ENCODE measurements at regions not wholly inside any gene's neighbourhood (a gene's known extent, or its start where the extent isn't known, plus 50 kb on each side); places are given as distances from the start of the nearest gene placed in this dataset.

- no peak for DNase-seq (ENCODE audit: low read depth in 1 of 2, low spot score in 1 of 2)
Observed at GRCh38 chr21:16408280-16408679, 678.5 kb downstream of the USP25 start.

GRCh38 chr21:16409352-16409751, 679.6 kb downstream of the USP25 start:
- no peak for DNase-seq (ENCODE audit: low read depth in 1 of 2, low spot score in 1 of 2)

GRCh38 chr21:16418226-16418625, 688.4 kb downstream of the USP25 start:
- no peak for DNase-seq (ENCODE audit: low read depth in 1 of 2, low spot score in 1 of 2)

- no peak for DNase-seq (ENCODE audit: low read depth in 1 of 2, low spot score in 1 of 2)
Observed at GRCh38 chr21:16418642-16419041, 688.9 kb downstream of the USP25 start.

GRCh38 chr21:16419188-16419921, 689.6 kb downstream of the USP25 start:
- no peak for DNase-seq (ENCODE audit: low read depth in 1 of 2, low spot score in 1 of 2)

- DNase-seq (ENCODE audit: low read depth in 1 of 2, low spot score in 1 of 2): no peak
Observed at GRCh38 chr21:16420031-16420724, 690.4 kb downstream of the USP25 start.

GRCh38 chr21:16421007-16421406, 691.2 kb downstream of the USP25 start:
- no peak for DNase-seq (ENCODE audit: low read depth in 1 of 2, low spot score in 1 of 2)

- DNase-seq (ENCODE audit: low read depth in 1 of 2, low spot score in 1 of 2): no peak
Observed at GRCh38 chr21:16421965-16422364, 692.2 kb downstream of the USP25 start.

- no peak for DNase-seq (ENCODE audit: low read depth in 1 of 2, low spot score in 1 of 2)
Observed at GRCh38 chr21:16422702-16423101, 692.9 kb downstream of the USP25 start.

- no peak for DNase-seq (ENCODE audit: low read depth in 1 of 2, low spot score in 1 of 2)
Observed at GRCh38 chr21:16423921-16424320, 694.1 kb downstream of the USP25 start.

GRCh38 chr21:16424331-16424751, 694.6 kb downstream of the USP25 start:
- DNase-seq (ENCODE audit: low read depth in 1 of 2, low spot score in 1 of 2): no peak

GRCh38 chr21:16425376-16425775, 695.6 kb downstream of the USP25 start:
- no peak for DNase-seq (ENCODE audit: low read depth in 1 of 2, low spot score in 1 of 2)

- no peak for DNase-seq (ENCODE audit: low read depth in 1 of 2, low spot score in 1 of 2)
Observed at GRCh38 chr21:16426936-16427335, 697.2 kb downstream of the USP25 start.

- DNase-seq (ENCODE audit: low read depth in 1 of 2, low spot score in 1 of 2): no peak
Observed at GRCh38 chr21:16427587-16428087, 697.9 kb downstream of the USP25 start.

GRCh38 chr21:16437586-16437985, 707.8 kb downstream of the USP25 start:
- DNase-seq (ENCODE audit: low read depth in 1 of 2, low spot score in 1 of 2): no peak

- DNase-seq (ENCODE audit: low read depth in 1 of 2, low spot score in 1 of 2): no peak
Observed at GRCh38 chr21:16438761-16439160, 709.0 kb downstream of the USP25 start.

GRCh38 chr21:16441789-16442188, 712.0 kb downstream of the USP25 start:
- DNase-seq (ENCODE audit: low read depth in 1 of 2, low spot score in 1 of 2): no peak

GRCh38 chr21:16454399-16454798, 724.6 kb downstream of the USP25 start:
- DNase-seq (ENCODE audit: low read depth in 1 of 2, low spot score in 1 of 2): no peak

- no peak for DNase-seq (ENCODE audit: low read depth in 1 of 2, low spot score in 1 of 2)
Observed at GRCh38 chr21:16455526-16455925, 725.7 kb downstream of the USP25 start.

- no peak for DNase-seq (ENCODE audit: low read depth in 1 of 2, low spot score in 1 of 2)
Observed at GRCh38 chr21:16455978-16456377, 726.2 kb downstream of the USP25 start.

GRCh38 chr21:16457498-16457897, 727.7 kb downstream of the USP25 start:
- no peak for DNase-seq (ENCODE audit: low read depth in 1 of 2, low spot score in 1 of 2)

- no peak for DNase-seq (ENCODE audit: low read depth in 1 of 2, low spot score in 1 of 2)
Observed at GRCh38 chr21:16460936-16461335, 731.2 kb downstream of the USP25 start.
